Activated effector memory CD4-positive, alpha-beta T cell treated with anti-CD3 and anti-CD28 coated beads, Interleukin-2, amount 50 U/mL, for 16 hours (primary cell): ENCODE measurements at regions not wholly inside any gene's neighbourhood (a gene's known extent, or its start where the extent isn't known, plus 50 kb on each side); places are given as distances from the start of the nearest gene placed in this dataset.
"Not testable (repeated sequence)": the region's sequence is repeated elsewhere in the genome, so short reads cannot be mapped to it uniquely, and the experiment has no call there.

Source experiments
- DNase-seq: peaks from one replicate; pipeline ENCODE4 v3.0.0-alpha.2; 2020

GRCh38 chr1:195908121-195908520 is 700.1 kb downstream of the KCNT2 start:
- no peak for DNase-seq

GRCh38 chr1:195903203-195903602 is 705.0 kb downstream of the KCNT2 start:
- no peak for DNase-seq

GRCh38 chr1:195902779-195903178 is 705.5 kb downstream of the KCNT2 start:
- no peak for DNase-seq

- DNase-seq, result no peak
These were observed 708.4 kb downstream of the KCNT2 start for GRCh38 chr1:195899762-195900352.

- no peak for DNase-seq
These were observed 709.3 kb downstream of the KCNT2 start for GRCh38 chr1:195898924-195899323.

GRCh38 chr1:195898373-195898772 is 709.9 kb downstream of the KCNT2 start:
- no peak for DNase-seq

GRCh38 chr1:195897076-195897475 is 711.2 kb downstream of the KCNT2 start:
- DNase-seq, result no peak

- DNase-seq, result no peak
These were observed 713.8 kb downstream of the KCNT2 start for GRCh38 chr1:195894411-195894810.

GRCh38 chr1:195886000-195886399 is 722.2 kb downstream of the KCNT2 start:
- DNase-seq, result no peak

GRCh38 chr1:195878478-195878877 is 729.8 kb downstream of the KCNT2 start:
- DNase-seq, result no peak

- DNase-seq, result no peak
These were observed 731.4 kb downstream of the KCNT2 start for GRCh38 chr1:195876792-195877191.

- DNase-seq, result no peak
These were observed 735.9 kb downstream of the KCNT2 start for GRCh38 chr1:195872376-195872775.

GRCh38 chr1:195867638-195868037 is 740.6 kb downstream of the KCNT2 start:
- no peak for DNase-seq

GRCh38 chr1:195866781-195867222 is 741.4 kb downstream of the KCNT2 start:
- no peak for DNase-seq

- no peak for DNase-seq
These were observed 742.0 kb downstream of the KCNT2 start for GRCh38 chr1:195866091-195866780.

GRCh38 chr1:195851804-195852203 is 756.4 kb downstream of the KCNT2 start:
- DNase-seq, result no peak

GRCh38 chr1:195851016-195851601 is 757.1 kb downstream of the KCNT2 start:
- DNase-seq, result no peak

GRCh38 chr1:195849180-195849579 is 759.1 kb downstream of the KCNT2 start:
- DNase-seq, result no peak

GRCh38 chr1:195847957-195848875 is 760.0 kb downstream of the KCNT2 start:
- not testable (repeated sequence) for DNase-seq

- no peak for DNase-seq
These were observed 776.5 kb downstream of the KCNT2 start for GRCh38 chr1:195831789-195832188.

- DNase-seq, result no peak
These were observed 779.9 kb downstream of the KCNT2 start for GRCh38 chr1:195828325-195828724.

- no peak for DNase-seq
These were observed 787.3 kb downstream of the KCNT2 start for GRCh38 chr1:195820925-195821324.

GRCh38 chr1:195806060-195806459 is 802.2 kb downstream of the KCNT2 start:
- DNase-seq, result no peak
